DMS53 treated with DMSO at 0.1 percent for 48 hours (cell line): ENCODE measurements at regions not wholly inside any gene's neighbourhood (a gene's known extent, or its start where the extent isn't known, plus 50 kb on each side); places are given as distances from the start of the nearest gene placed in this dataset.
A peak's percentile ranks its signal among the peaks of the same experiment; 100 is the strongest.

Experiments used
- DNase-seq: peaks from one replicate; lab custom pipeline; 2025; ENCODE audit not compliant: unreplicated experiment; lab: John Stamatoyannopoulos, UW

DNA sequence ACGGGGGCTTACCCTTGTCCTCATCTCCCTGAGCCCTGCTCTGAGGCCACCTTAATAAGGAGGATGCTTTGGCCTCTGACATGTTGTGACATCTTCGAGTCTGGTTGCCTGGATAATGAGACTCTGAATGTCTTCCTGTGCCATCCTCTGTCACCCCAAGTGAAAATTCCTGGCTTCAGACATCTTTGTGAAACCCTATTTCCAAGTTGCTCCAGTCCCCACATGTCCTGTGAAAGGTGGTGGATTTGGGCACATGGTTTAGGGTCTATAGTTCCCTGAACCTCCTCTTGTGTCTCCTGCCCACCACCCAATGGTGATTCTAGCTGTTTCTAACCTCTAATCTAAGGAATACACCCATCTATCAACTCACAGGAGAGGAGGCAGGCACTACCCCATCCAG is 223.1 kb upstream of the GLI3 start:
- no peak for DNase-seq

DNA sequence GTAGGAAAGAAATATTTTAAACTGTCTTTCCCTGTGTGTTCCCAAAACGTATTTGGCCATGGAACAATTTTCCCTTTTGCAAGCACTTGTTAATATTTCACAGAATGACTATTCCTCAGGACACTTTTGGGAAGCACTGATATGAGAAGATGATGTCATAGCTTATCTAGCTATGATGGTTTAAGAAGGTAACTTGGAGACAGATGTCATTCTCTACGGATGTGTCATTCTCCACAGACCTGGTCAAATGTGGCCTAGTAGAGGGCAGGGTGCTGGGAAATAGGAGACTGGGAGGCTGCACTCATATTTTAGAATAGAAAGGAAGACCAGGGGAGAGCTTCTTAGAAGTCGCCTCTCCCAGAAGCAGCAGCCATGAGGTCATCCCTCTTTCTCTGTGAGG is 220.7 kb upstream of the GLI3 start:
- DNase-seq: no peak

- no peak for DNase-seq
These were observed 219.8 kb upstream of the GLI3 start for GRCh38 chr7:42456756-42457276.

GRCh38 chr7:42456267-42456666 is 219.3 kb upstream of the GLI3 start:
- DNase-seq: no peak

DNA sequence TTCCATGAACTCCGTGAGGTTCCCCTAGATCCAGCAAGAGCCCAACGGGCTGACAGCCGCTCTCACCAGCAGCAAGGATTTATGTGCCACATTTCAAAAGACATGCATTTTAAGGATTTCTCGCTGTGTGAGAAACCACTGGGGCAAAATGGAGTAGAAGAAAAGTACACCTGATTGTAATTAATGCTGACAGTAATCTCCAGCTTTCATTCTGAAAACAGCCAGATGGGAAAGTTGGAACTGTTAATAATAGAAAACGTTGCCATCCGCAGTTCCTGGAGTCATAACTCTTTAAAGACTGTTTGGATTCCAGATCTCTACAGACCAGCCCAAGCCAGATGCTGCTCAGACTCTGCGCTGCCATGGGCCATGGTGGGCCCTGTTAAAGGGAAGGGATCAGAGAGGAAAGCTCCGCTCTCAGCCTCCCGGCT is 216.9 kb upstream of the GLI3 start:
- no peak for DNase-seq

- no peak for DNase-seq
These were observed 215.3 kb upstream of the GLI3 start for GRCh38 chr7:42452356-42452755.

DNA sequence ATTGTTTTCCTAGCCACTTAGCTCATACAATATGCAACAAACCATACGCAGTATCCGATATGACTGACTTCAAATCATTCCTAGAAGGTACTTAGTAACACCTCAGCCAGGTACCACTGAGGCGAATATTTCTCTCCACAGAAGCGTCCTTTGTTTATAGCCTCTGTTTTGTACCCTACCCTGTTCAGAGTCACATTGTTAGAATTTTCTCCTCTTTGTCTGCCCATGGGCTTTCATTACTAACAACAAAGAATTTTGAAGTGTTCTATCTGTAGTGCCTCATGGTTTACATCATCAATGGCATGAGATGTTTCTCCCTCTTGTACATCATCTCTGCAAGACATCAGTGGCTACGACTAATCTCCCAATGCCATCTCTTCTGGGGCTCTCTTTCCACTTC is 212.4 kb upstream of the GLI3 start:
- DNase-seq: no peak

GRCh38 chr7:42448901-42449300 is 211.9 kb upstream of the GLI3 start:
- no peak for DNase-seq

DNA sequence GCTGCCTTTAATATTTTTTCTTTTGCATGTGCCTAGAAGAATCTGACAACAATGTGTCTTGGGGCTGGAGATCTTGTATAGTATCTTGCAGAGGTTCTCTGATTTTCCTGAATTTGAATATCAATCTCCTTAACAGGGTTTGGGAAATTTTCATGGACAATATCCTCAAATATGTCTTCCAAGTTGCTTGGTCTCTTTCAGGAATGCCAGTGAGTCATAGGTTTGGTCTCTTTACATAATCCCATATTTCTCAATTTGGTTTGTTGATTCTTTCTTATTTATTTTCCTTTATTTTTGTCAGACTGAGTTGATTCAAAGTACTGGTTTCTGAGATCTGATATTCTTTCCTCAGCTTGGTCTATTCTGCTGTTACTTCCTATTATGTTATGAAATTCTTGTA is 208.7 kb upstream of the GLI3 start:
- no peak for DNase-seq

DNA sequence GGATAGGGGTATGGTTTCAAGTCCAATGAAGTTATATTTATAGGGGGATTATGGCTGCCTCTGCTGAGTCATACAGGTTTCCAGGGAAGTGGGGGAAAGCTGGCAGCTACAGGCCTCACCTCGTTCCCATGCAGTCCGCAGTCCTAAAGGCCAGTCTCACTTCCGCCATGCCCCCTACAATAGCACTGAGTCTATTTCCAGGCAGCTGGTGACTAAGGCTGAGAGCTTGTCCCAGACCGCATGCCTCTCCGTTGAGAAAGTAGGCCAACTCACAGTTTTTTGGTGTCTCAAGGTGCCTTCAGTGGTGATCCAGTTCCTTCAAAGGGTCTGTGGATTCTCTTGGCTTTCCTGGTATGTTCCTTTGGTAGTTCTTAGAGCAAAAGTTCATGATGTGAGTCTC is 203.9 kb upstream of the GLI3 start:
- no peak for DNase-seq

DNA sequence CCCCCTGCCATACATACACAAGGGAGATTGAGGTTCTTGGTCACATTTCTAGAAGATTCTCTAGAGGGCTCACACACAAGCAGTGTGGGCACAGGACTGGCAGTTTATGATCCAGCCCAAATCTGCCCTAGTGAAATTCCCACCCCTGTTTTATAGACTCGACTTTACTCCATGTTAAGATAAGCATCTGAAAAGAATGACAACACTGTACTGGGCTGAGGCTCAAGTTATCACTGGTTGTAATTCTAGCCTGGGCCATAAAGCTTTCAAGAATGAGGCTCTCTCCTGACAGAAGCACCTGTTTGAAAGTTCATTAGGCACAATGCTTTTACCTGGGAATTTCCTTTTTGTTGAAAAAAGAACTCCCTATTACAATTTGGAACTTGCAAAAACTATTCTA is 195.6 kb upstream of the GLI3 start:
- no peak for DNase-seq

DNA sequence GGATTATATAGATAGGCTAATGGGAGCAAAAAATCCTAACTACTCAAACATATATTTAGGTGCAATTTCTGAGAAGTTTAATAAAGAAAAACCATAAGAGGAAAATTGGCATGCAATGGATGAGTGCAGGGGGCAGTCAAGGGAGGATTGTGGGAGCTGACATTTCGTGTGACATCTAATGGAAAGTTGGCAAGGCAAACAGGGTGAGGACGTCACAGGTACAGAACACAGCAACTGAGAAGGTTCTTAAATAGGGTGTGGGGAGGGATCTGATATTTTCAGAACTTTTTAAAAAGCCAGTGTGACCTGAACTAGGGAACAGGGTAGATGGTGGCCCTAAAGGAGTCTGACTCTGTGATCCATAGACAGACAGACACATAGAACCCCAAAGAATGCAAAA is 194.9 kb upstream of the GLI3 start:
- DNase-seq: no peak

- DNase-seq: no peak
These were observed 192.3 kb upstream of the GLI3 start for GRCh38 chr7:42429339-42429738.

- DNase-seq: no peak
These were observed 189.2 kb upstream of the GLI3 start for GRCh38 chr7:42426163-42426562.

DNA sequence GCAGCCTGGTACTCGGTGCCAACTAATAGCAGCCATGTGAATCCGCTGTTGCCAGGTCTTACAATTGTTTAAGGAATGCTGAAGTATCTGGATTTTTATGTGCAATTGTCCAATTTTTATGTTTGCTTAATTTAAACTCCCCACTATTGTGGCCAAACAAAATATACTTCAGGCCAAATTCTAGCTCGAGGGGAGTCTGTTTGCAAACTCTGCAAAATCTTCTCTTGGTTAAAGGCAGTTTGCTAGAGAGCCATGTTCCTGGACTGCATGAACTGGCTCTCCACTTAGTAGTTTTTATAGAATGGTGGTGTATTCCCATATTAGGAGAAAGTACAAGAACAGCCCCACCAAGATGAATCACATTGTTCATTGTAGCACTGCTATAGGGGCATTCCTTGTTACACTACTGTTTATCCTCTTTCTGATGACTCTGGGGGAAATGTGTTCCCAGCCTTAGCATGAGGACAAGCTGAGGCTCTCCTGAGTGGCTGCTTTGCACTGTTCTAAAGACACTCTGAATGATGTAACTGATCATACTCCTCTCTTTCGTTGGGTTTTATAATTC is 178.0 kb upstream of the GLI3 start:
- DNase-seq: no peak

GRCh38 chr7:42414028-42414427 is 177.0 kb upstream of the GLI3 start:
- no peak for DNase-seq

DNA sequence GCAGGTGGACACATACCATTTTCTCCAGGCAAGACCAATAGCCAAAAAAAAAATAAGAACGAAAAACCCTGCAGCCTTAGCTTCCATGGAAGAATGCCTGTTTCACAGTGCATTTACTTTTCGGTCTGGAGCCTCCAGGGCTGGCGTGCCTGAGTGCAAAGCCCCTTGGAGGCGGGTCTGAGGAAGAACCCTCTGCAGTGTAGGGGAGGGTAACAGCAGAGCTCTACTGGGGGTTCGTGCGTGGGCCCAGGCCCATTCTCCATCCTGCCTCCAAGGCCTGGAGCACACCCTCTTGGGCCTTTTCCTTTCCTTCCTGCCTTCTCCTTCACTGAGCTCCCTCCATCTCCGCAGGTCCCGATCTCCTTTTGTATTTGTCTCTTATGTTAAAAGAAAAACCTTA is 172.3 kb upstream of the GLI3 start:
- DNase-seq: no peak

- DNase-seq: peak; percentile 5
These were observed 170.8 kb upstream of the GLI3 start for GRCh38 chr7:42407833-42408232.

GRCh38 chr7:42407021-42407710 is 170.2 kb upstream of the GLI3 start:
- no peak for DNase-seq

GRCh38 chr7:42406358-42406757 is 169.3 kb upstream of the GLI3 start:
- no peak for DNase-seq

- no peak for DNase-seq
These were observed 168.8 kb upstream of the GLI3 start for GRCh38 chr7:42405782-42406181.

DNA sequence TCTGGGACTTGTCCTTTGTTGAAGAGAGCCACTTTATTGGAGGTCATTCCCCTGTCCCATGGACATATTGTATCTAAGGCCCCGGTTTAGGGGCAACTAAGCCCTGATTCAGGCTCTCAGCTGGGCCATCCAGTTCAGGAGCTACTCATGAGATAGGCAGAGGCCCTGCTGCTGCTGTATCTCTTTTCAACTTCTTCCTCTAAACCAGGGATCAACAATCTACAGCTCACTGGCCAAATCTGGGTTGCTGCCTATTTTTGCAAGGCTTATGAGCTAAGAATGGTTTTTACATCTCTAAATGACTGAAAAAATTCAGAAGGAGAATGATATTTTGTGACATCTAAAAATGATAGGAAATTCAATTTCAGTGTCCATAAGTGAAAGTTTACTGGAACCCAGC is 166.8 kb upstream of the GLI3 start:
- no peak for DNase-seq

DNA sequence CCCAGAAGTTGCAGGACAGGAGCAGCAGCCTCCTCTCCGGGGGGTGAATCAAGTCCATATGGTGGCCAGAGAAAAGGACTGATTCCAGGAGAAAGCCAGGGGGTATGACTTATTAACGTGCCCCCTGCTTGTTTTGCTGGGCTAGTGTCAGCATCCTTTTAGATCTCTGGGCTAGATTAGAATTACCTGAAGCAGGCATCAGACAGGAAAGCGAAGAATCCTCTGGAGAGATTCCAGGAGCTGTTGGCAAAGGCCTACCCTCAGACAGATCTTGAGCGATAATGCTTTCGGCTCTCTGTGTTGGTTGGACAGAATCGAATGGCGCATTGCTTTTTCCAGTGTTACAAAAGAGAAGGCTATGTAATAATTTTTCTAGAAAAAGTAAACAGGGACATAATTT is 164.0 kb upstream of the GLI3 start:
- DNase-seq: no peak
